ENCODE measurements at regions not wholly inside any gene's neighbourhood (a gene's known extent, or its start where the extent isn't known, plus 50 kb on each side); places are given as distances from the start of the nearest gene placed in this dataset.

- H3K4me3 Mint-ChIP-seq, result no peak overlapping the region
- CTCF ChIA-PET, result no interaction called here
- no peak for DNase-seq
- H3K27me3 Mint-ChIP-seq, result no peaks in the 10 kb centered on the region
- intact Hi-C loops (cut with micrococcal nuclease), result no loop called here
- ATAC-seq (ENCODE audit: low read depth), result no peak
- H3K27ac Mint-ChIP-seq, result no peak overlapping the region
- H3K9me3 Mint-ChIP-seq, result no peaks in the 10 kb centered on the region
- POLR2A ChIA-PET, result no interaction called here
- no peak for TF ChIP-seq CTCF (IDR thresholded peaks at IDR 0.05)
- no peaks in the 10 kb centered on the region for H3K4me1 Mint-ChIP-seq
- no peaks in the 10 kb centered on the region for H3K36me3 Mint-ChIP-seq (ENCODE audit: low read depth)
Observed at GRCh38 chr20:11246251-11246775, 572.5 kb upstream of the JAG1 start.

GRCh38 chr20:11247046-11248010 lies 573.5 kb upstream of the JAG1 start:
- no peak for TF ChIP-seq CTCF (IDR thresholded peaks at IDR 0.05)
- ATAC-seq (ENCODE audit: low read depth) (no peak), DNase-seq (no peak)
- H3K27ac Mint-ChIP-seq, result no peak overlapping the region
- H3K36me3 Mint-ChIP-seq (ENCODE audit: low read depth), result no peaks in the 10 kb centered on the region
- ChIA-PET CTCF (no interaction called here), POLR2A (no interaction called here)
- no peaks in the 10 kb centered on the region for H3K4me1 Mint-ChIP-seq
- H3K27me3 Mint-ChIP-seq, result no peaks in the 10 kb centered on the region
- no peaks in the 10 kb centered on the region for H3K9me3 Mint-ChIP-seq
- no peak overlapping the region for H3K4me3 Mint-ChIP-seq
- intact Hi-C loops (cut with micrococcal nuclease), result no loop called here

GRCh38 chr20:11248011-11248409 lies 574.2 kb upstream of the JAG1 start:
- Mint-ChIP-seq H3K4me3 (no peak overlapping the region), H3K36me3 (ENCODE audit: low read depth) (no peaks in the 10 kb centered on the region), H3K27me3 (no peaks in the 10 kb centered on the region), H3K9me3 (no peaks in the 10 kb centered on the region), H3K27ac (no peak overlapping the region), H3K4me1 (no peaks in the 10 kb centered on the region)
- intact Hi-C loops (cut with micrococcal nuclease), result no loop called here
- POLR2A ChIA-PET, result no interaction called here
- DNase-seq, result no peak
- TF ChIP-seq CTCF (IDR thresholded peaks at IDR 0.05), result no peak
- ATAC-seq (ENCODE audit: low read depth), result no peak
- CTCF ChIA-PET, result no interaction called here

- ChIA-PET POLR2A (no interaction called here), CTCF (no interaction called here)
- TF ChIP-seq CTCF (IDR thresholded peaks at IDR 0.05), result no peak
- Mint-ChIP-seq H3K4me1 (no peaks in the 10 kb centered on the region), H3K4me3 (no peak overlapping the region), H3K36me3 (ENCODE audit: low read depth) (no peaks in the 10 kb centered on the region), H3K27ac (no peak overlapping the region), H3K27me3 (no peaks in the 10 kb centered on the region), H3K9me3 (peaks cover 5% of the 10 kb centered on the region)
- intact Hi-C loops (cut with micrococcal nuclease), result no loop called here
- DNase-seq (no peak), ATAC-seq (ENCODE audit: low read depth) (no peak)
Observed at GRCh38 chr20:11248687-11249638, 575.2 kb upstream of the JAG1 start.

GRCh38 chr20:11249683-11250082 lies 575.9 kb upstream of the JAG1 start:
- H3K27me3 Mint-ChIP-seq, result no peaks in the 10 kb centered on the region
- TF ChIP-seq CTCF (IDR thresholded peaks at IDR 0.05), result no peak
- CTCF ChIA-PET, result no interaction called here
- H3K4me3 Mint-ChIP-seq, result no peak overlapping the region
- POLR2A ChIA-PET, result no interaction called here
- H3K27ac Mint-ChIP-seq, result no peak overlapping the region
- peaks cover 5% of the 10 kb centered on the region for H3K9me3 Mint-ChIP-seq
- no peak for ATAC-seq (ENCODE audit: low read depth)
- DNase-seq, result no peak
- no peaks in the 10 kb centered on the region for H3K4me1 Mint-ChIP-seq
- intact Hi-C loops (cut with micrococcal nuclease), result no loop called here
- H3K36me3 Mint-ChIP-seq (ENCODE audit: low read depth), result no peaks in the 10 kb centered on the region

Measured in activated B cell treated with CpG ODN at 0.5 μM for 24 hours (primary cell).